Loucy (cell line): ENCODE measurements at regions not wholly inside any gene's neighbourhood (a gene's known extent, or its start where the extent isn't known, plus 50 kb on each side); places are given as distances from the start of the nearest gene placed in this dataset.

ENCODE experiments used
- H2AFZ ChIP-seq: fragments of 200-600 bp; sonication (generic); 2 replicates; pipeline ENCODE4 v1.6.0; 2016; ENCODE audit warnings: antibody characterized with exemption, mild to moderate bottlenecking, low read length, moderate library complexity
- H3F3A ChIP-seq: fragments of 200-600 bp; 2 replicates; pipeline ENCODE4 v1.6.0; 2016; ENCODE audit warnings: antibody characterized with exemption, low read depth, mild to moderate bottlenecking
- H3K27me3 ChIP-seq: fragments of 200-600 bp; sonication (generic); 2 replicates; pipeline ENCODE4 v1.6.1; 2014; ENCODE audit warnings: low read length, mild to moderate bottlenecking; ENCODE audit not compliant: insufficient read depth, poor library complexity, severe bottlenecking
- H3K36me3 ChIP-seq: fragments of 200-600 bp; sonication (generic); 2 replicates; pipeline ENCODE4 v1.6.1; 2016; ENCODE audit warnings: low read length; ENCODE audit not compliant: insufficient read depth
- H3K4me1 ChIP-seq: fragments of 200-600 bp; sonication (generic); 2 replicates; pipeline ENCODE4 v1.5.1; 2014; ENCODE audit warnings: low read length, mild to moderate bottlenecking; ENCODE audit not compliant: insufficient read depth, poor library complexity, severe bottlenecking
- H3K4me2 ChIP-seq: fragments of 200-600 bp; sonication (generic); 2 replicates; pipeline ENCODE4 v1.6.0; 2014; ENCODE audit warnings: antibody characterized with exemption, low read length, low read depth, mild to moderate bottlenecking; ENCODE audit not compliant: poor library complexity, severe bottlenecking
- H3K4me3 ChIP-seq: fragments of 200-600 bp; sonication (generic); 2 replicates; pipeline ENCODE4 v1.5.1; 2014; ENCODE audit warnings: low read length, mild to moderate bottlenecking, mixed read lengths; ENCODE audit not compliant: poor library complexity, severe bottlenecking
- H3K79me2 ChIP-seq: fragments of 200-600 bp; sonication (generic); 2 replicates; pipeline ENCODE4 v1.6.1; 2014; ENCODE audit warnings: low read length; ENCODE audit not compliant: insufficient read depth
- H3K9ac ChIP-seq: fragments of 200-600 bp; sonication (generic); 2 replicates; pipeline ENCODE4 v1.6.0; 2014; ENCODE audit warnings: mild to moderate bottlenecking, low read depth, low read length, moderate library complexity; ENCODE audit not compliant: poor library complexity, severe bottlenecking
- H3K9me2 ChIP-seq: fragments of 200-600 bp; sonication (generic); replicated peaks from 2 replicates; pipeline ENCODE4 v1.6.1; 2016; ENCODE audit warnings: low read depth, low read length, mixed read lengths
- H3K9me3 ChIP-seq: fragments of 200-600 bp; sonication (generic); 2 replicates; pipeline ENCODE4 v1.6.1; 2014; ENCODE audit warnings: mild to moderate bottlenecking, antibody characterized with exemption, low read length, low read depth; ENCODE audit not compliant: insufficient read depth
- H4K20me1 ChIP-seq: fragments of 200-600 bp; sonication (generic); 2 replicates; pipeline ENCODE4 v1.6.0; 2014; ENCODE audit warnings: antibody characterized with exemption, low read length, mild to moderate bottlenecking; ENCODE audit not compliant: insufficient read depth, poor library complexity, severe bottlenecking
- CTCF ChIP-seq: fragments of 200-600 bp; sonication (generic); conservative IDR thresholded peaks from 2 replicates; pipeline ENCODE4 v1.5.1; 2014; ENCODE audit warnings: mild to moderate bottlenecking, antibody characterized with exemption, low read length
- EZH2phosphoT487 ChIP-seq: fragments of 200-600 bp; IDR thresholded peaks from 2 replicates; pipeline ENCODE4 v1.6.1; 2018; ENCODE audit warnings: antibody characterized with exemption, mild to moderate bottlenecking, moderate library complexity, borderline replicate concordance

- H3K27me3 ChIP-seq = peaks cover 37% of the 10 kb centered on the region
- H3K79me2 ChIP-seq = no peaks in the 10 kb centered on the region
- peaks cover 11% of the 10 kb centered on the region; the same call in 1 of the 2 replicates for H3K9me3 ChIP-seq
- H3K9ac ChIP-seq = no peak overlapping the region
- no peak overlapping the region for H3K4me3 ChIP-seq
- TF ChIP-seq EZH2phosphoT487 = no peak
- no peak for TF ChIP-seq CTCF
- H2AFZ ChIP-seq = no peak overlapping the region
- peaks cover 11% of the 10 kb centered on the region for H3K4me1 ChIP-seq
- no peaks in the 10 kb centered on the region for H3K36me3 ChIP-seq
- H3K4me2 ChIP-seq = no peak overlapping the region
- no peaks in the 10 kb centered on the region for H4K20me1 ChIP-seq
- H3K9me2 ChIP-seq = no peaks in the 10 kb centered on the region
- H3F3A ChIP-seq = no peaks in the 10 kb centered on the region
Observed at GRCh38 chr5:4044881-4045280, 449.2 kb downstream of the IRX1 start.

GRCh38 chr5:4048398-4048797 is 452.8 kb downstream of the IRX1 start:
- no peak for TF ChIP-seq CTCF
- TF ChIP-seq EZH2phosphoT487 = no peak
- no peaks in the 10 kb centered on the region for H3K9me2 ChIP-seq
- H3K4me3 ChIP-seq = no peak overlapping the region
- no peaks in the 10 kb centered on the region for H4K20me1 ChIP-seq
- H3K9ac ChIP-seq = no peak overlapping the region
- H3K27me3 ChIP-seq = peaks cover 21% of the 10 kb centered on the region
- H3F3A ChIP-seq = no peaks in the 10 kb centered on the region
- H3K4me2 ChIP-seq = no peak overlapping the region
- no peaks in the 10 kb centered on the region for H3K79me2 ChIP-seq
- no peaks in the 10 kb centered on the region for H3K9me3 ChIP-seq
- no peaks in the 10 kb centered on the region for H3K36me3 ChIP-seq
- peaks cover 28% of the 10 kb centered on the region for H3K4me1 ChIP-seq
- no peak overlapping the region for H2AFZ ChIP-seq

GRCh38 chr5:4050203-4050602 is 454.6 kb downstream of the IRX1 start:
- Histone ChIP-seq H3F3A (no peaks in the 10 kb centered on the region), H3K9ac (peak overlapping the region; percentile 58), H2AFZ (peak overlapping the region; percentile 45; the same call in 1 of the 2 replicates), H4K20me1 (no peaks in the 10 kb centered on the region), H3K27me3 (peaks cover 13% of the 10 kb centered on the region), H3K4me3 (peak overlapping the region; percentile 56), H3K9me2 (no peaks in the 10 kb centered on the region), H3K4me1 (peaks cover 28% of the 10 kb centered on the region), H3K36me3 (no peaks in the 10 kb centered on the region), H3K4me2 (peak overlapping the region; percentile 72), H3K79me2 (no peaks in the 10 kb centered on the region), H3K9me3 (no peaks in the 10 kb centered on the region)
- TF ChIP-seq CTCF (no peak), EZH2phosphoT487 (no peak)
